ENCODE measurements at regions not wholly inside any gene's neighbourhood (a gene's known extent, or its start where the extent isn't known, plus 50 kb on each side); places are given as distances from the start of the nearest gene placed in this dataset.

GRCh38 chr9:81871695-81872094 is 56.5 kb upstream of the SPATA31D4 start:
- ATAC-seq = no peak
- DNase-seq = no peak
- intact Hi-C loops (cut with DNase I) = no loop called here
- no peaks in the 10 kb centered on the region for H3K27me3 ChIP-seq (ENCODE audit: low read depth)
- TF ChIP-seq CTCF (IDR thresholded peaks at IDR 0.05) = no peak
- no peak overlapping the region for H3K4me3 ChIP-seq
- no peaks in the 10 kb centered on the region for H3K36me3 ChIP-seq
- H3K4me1 ChIP-seq = peaks cover 6% of the 10 kb centered on the region
- H3K27ac ChIP-seq = no peak overlapping the region
- H3K9me3 ChIP-seq = no peaks in the 10 kb centered on the region

- H3K36me3 ChIP-seq = no peaks in the 10 kb centered on the region
- H3K4me1 ChIP-seq = peaks cover 6% of the 10 kb centered on the region
- DNase-seq (no peak), ATAC-seq (no peak)
- H3K9me3 ChIP-seq = no peaks in the 10 kb centered on the region
- no peak overlapping the region for H3K27ac ChIP-seq
- no peak for TF ChIP-seq CTCF (IDR thresholded peaks at IDR 0.05)
- no peaks in the 10 kb centered on the region for H3K27me3 ChIP-seq (ENCODE audit: low read depth)
- no peak overlapping the region for H3K4me3 ChIP-seq
- intact Hi-C loops (cut with DNase I) = no loop called here
Measured at GRCh38 chr9:81874250-81874649, 54.0 kb upstream of the SPATA31D4 start.

- no peaks in the 10 kb centered on the region for H3K27me3 ChIP-seq (ENCODE audit: low read depth)
- H3K4me1 ChIP-seq = peaks cover 6% of the 10 kb centered on the region
- ATAC-seq (no peak), DNase-seq (no peak)
- no peak overlapping the region for H3K27ac ChIP-seq
- intact Hi-C loops (cut with DNase I) = no loop called here
- no peaks in the 10 kb centered on the region for H3K9me3 ChIP-seq
- no peak for TF ChIP-seq CTCF (IDR thresholded peaks at IDR 0.05)
- H3K36me3 ChIP-seq = no peaks in the 10 kb centered on the region
- H3K4me3 ChIP-seq = no peak overlapping the region
Measured at GRCh38 chr9:81874931-81875330, 53.3 kb upstream of the SPATA31D4 start.

- ATAC-seq = no peak
- no peak for TF ChIP-seq CTCF (IDR thresholded peaks at IDR 0.05)
Measured at GRCh38 chr9:81877047-81877446, 51.2 kb upstream of the SPATA31D4 start.

More at GRCh38 chr9:81877047-81877446, 51.2 kb upstream of the SPATA31D4 start:
- no peak for DNase-seq
- Histone ChIP-seq H3K27ac (no peak overlapping the region), H3K4me1 (peaks cover 6% of the 10 kb centered on the region), H3K9me3 (no peaks in the 10 kb centered on the region), H3K36me3 (no peaks in the 10 kb centered on the region), H3K27me3 (ENCODE audit: low read depth) (no peaks in the 10 kb centered on the region), H3K4me3 (no peak overlapping the region)
- intact Hi-C loops (cut with DNase I) = no loop called here
